ENCODE measurements at regions not wholly inside any gene's neighbourhood (a gene's known extent, or its start where the extent isn't known, plus 50 kb on each side); places are given as distances from the start of the nearest gene placed in this dataset.
"Not testable (repeated sequence)": the region's sequence is repeated elsewhere in the genome, so short reads cannot be mapped to it uniquely, and the experiment has no call there.

- FAIRE-seq (no peak), DNase-seq (ENCODE audit: low spot score) (no peak)
These were observed 72.1 kb upstream of the EPB41L1 start for GRCh38 chr20:36082315-36082915.

- not testable (repeated sequence) for FAIRE-seq; DNase-seq (ENCODE audit: low spot score)
These were observed 71.3 kb upstream of the EPB41L1 start for GRCh38 chr20:36083200-36083599.

GRCh38 chr20:36084356-36084755, 70.2 kb upstream of the EPB41L1 start:
- DNase-seq (ENCODE audit: low spot score) (no peak), FAIRE-seq (no peak)

- no peak for FAIRE-seq
- DNase-seq (ENCODE audit: low spot score), result no peak
These were observed 69.5 kb upstream of the EPB41L1 start for GRCh38 chr20:36084897-36085613.

- DNase-seq (ENCODE audit: low spot score) (peak; percentile 89), FAIRE-seq (peak; percentile 75)
These were observed 68.8 kb upstream of the EPB41L1 start for GRCh38 chr20:36085686-36086267.

GRCh38 chr20:36086767-36087166, 67.8 kb upstream of the EPB41L1 start:
- FAIRE-seq, result no peak
- DNase-seq (ENCODE audit: low spot score), result peak; percentile 62

- DNase-seq (ENCODE audit: low spot score), result no peak
- FAIRE-seq, result no peak
These were observed 64.3 kb upstream of the EPB41L1 start for GRCh38 chr20:36090223-36090622.

GRCh38 chr20:36091561-36092397, 62.8 kb upstream of the EPB41L1 start:
- DNase-seq (ENCODE audit: low spot score) (no peak), FAIRE-seq (no peak)

- FAIRE-seq (no peak), DNase-seq (ENCODE audit: low spot score) (peak; percentile 57)
These were observed 62.0 kb upstream of the EPB41L1 start for GRCh38 chr20:36092398-36093024.

- no peak for DNase-seq (ENCODE audit: low spot score)
- peak; percentile 87 for FAIRE-seq
These were observed 61.3 kb upstream of the EPB41L1 start for GRCh38 chr20:36093025-36093803.

- no peak for DNase-seq (ENCODE audit: low spot score)
These were observed 60.8 kb upstream of the EPB41L1 start for GRCh38 chr20:36093804-36094145.

GRCh38 chr20:36094497-36094896, 60.0 kb upstream of the EPB41L1 start:
- no peak for FAIRE-seq

More at GRCh38 chr20:36093804-36094145, 60.8 kb upstream of the EPB41L1 start:
- FAIRE-seq, result no peak

GRCh38 chr20:36096435-36096834, 58.1 kb upstream of the EPB41L1 start:
- FAIRE-seq, result no peak
- no peak for DNase-seq (ENCODE audit: low spot score)

More at GRCh38 chr20:36094497-36094896, 60.0 kb upstream of the EPB41L1 start:
- no peak for DNase-seq (ENCODE audit: low spot score)

GRCh38 chr20:36097337-36098151, 57.0 kb upstream of the EPB41L1 start:
- no peak for FAIRE-seq
- no peak for DNase-seq (ENCODE audit: low spot score)

- DNase-seq (ENCODE audit: low spot score) (no peak), FAIRE-seq (no peak)
These were observed 56.2 kb upstream of the EPB41L1 start for GRCh38 chr20:36098364-36098763.

GRCh38 chr20:36099106-36099505, 55.4 kb upstream of the EPB41L1 start:
- DNase-seq (ENCODE audit: low spot score), result no peak
- FAIRE-seq, result no peak

GRCh38 chr20:36101192-36101591, 53.3 kb upstream of the EPB41L1 start:
- DNase-seq (ENCODE audit: low spot score) (no peak), FAIRE-seq (no peak)

GRCh38 chr20:36102306-36102705, 52.2 kb upstream of the EPB41L1 start:
- FAIRE-seq, result no peak
- no peak for DNase-seq (ENCODE audit: low spot score)

- DNase-seq (ENCODE audit: low spot score), result no peak
- FAIRE-seq, result no peak
These were observed 51.5 kb upstream of the EPB41L1 start for GRCh38 chr20:36102809-36103596.
